GM21786 (cell line): ENCODE measurements at regions not wholly inside any gene's neighbourhood (a gene's known extent, or its start where the extent isn't known, plus 50 kb on each side); places are given as distances from the start of the nearest gene placed in this dataset.

ENCODE experiments used
- ATAC-seq: cut with Tn5 transposase; IDR thresholded peaks from one replicate; pipeline ENCODE4 v1.9.1; 2021; ENCODE audit not compliant: unreplicated experiment

GRCh38 chr5:68698025-68698940 lies 395.5 kb upstream of the SLC30A5 start:
- no peak for ATAC-seq

- peak; percentile 64 for ATAC-seq
Measured at GRCh38 chr5:68699966-68700365, 393.8 kb upstream of the SLC30A5 start.

- no peak for ATAC-seq
Measured at GRCh38 chr5:68707575-68707974, 386.2 kb upstream of the SLC30A5 start.

GRCh38 chr5:68708156-68708841 lies 385.5 kb upstream of the SLC30A5 start:
- no peak for ATAC-seq

GRCh38 chr5:68708842-68709170 lies 385.0 kb upstream of the SLC30A5 start:
- no peak for ATAC-seq

GRCh38 chr5:68709239-68709638 lies 384.6 kb upstream of the SLC30A5 start:
- no peak for ATAC-seq

- peak; percentile 53 for ATAC-seq
Measured at GRCh38 chr5:68710514-68710913, 383.3 kb upstream of the SLC30A5 start.

DNA sequence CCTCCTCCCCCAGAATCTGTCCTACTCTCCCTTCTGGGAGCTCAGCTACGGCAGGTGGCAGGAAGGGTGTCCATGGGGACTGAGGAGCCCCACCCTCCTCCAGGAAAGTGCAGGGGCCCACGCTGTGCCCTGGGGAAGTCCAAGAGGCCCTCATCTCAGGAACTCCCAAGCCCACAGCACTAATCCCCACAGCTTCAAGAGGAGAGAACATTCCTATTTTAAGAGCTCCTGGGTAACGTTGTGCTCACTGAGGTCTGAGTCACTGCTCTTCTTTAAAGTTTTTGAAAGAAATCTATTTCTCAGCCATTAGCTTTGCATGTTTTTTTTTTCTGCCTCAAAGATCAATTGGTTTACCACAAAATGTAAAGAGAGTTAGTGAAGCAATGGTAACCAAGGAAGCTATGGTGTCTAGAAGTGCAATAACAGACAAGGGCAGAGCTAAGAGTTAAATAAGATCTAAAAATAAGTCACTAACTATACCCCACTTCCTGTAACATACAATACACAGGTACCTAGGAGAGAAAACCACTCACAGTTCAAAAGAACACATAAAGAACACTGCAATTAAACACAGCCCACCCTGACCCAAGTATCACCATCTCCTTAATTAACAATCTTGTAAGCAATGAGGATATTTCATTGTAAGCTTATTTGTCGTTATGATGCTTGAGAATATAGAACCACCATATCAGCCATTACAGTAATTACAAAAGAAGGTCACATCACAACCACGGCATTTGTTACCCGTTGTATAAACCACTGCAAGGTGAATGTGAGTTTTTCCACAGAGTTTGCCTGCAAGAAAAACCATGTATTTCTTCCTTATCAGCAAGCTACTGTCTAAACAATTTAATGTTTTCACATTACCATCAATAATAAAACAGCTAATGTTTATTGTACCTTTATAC lies 382.3 kb upstream of the SLC30A5 start:
- ATAC-seq: peak; percentile 95

DNA sequence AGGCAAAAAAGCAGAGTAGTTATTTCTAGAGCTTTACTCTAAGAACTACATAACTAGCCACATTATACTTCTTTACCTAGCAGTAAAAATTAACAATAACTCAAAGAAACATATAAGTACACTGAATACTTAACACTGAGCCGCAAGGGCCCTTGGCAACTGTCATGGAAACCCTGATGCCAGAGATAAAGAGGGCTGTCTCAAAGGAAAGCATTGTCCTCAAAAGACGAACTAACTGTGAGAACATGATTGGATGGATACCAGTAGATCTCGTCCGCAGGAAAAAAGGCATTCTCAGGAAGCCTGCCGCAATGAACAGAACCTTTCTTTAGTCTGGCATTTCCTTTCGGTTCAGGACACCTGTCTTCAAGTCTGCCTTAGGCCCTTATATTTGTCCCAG lies 379.0 kb upstream of the SLC30A5 start:
- no peak for ATAC-seq

DNA sequence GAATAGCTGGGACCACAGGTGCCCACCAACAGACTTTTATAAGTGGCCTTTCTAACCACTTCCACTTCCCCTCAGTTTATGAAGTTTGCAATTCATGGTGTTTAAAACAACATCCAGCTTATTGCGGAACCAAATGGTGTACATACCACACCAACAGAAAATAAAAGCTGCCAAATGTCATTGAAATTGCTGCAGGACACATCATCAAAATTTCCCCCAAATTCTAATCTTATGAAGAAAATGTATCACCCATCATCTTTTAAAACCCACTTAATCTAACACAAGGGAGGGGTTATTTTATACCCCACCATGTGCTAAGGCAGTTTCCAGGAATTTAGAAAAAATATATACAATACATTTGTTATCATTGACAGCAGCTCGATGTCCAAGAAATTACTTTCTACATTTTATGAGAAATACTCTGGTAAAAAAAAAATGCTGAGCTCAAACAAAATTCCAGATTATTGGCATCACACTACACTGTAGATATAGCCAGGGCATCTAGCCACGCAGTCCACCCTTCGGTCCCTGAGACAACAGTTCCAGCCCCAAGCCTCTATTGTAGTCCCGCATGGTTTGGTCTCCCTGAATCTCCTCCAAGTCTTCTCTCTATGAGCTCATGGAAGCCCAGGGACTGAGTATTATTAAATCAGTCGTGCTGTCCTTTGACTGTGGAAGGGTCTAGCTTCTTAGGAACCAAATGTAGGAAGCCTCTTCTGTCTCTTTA lies 372.8 kb upstream of the SLC30A5 start:
- no peak for ATAC-seq

- no peak for ATAC-seq
Measured at GRCh38 chr5:68722357-68722756, 371.5 kb upstream of the SLC30A5 start.

DNA sequence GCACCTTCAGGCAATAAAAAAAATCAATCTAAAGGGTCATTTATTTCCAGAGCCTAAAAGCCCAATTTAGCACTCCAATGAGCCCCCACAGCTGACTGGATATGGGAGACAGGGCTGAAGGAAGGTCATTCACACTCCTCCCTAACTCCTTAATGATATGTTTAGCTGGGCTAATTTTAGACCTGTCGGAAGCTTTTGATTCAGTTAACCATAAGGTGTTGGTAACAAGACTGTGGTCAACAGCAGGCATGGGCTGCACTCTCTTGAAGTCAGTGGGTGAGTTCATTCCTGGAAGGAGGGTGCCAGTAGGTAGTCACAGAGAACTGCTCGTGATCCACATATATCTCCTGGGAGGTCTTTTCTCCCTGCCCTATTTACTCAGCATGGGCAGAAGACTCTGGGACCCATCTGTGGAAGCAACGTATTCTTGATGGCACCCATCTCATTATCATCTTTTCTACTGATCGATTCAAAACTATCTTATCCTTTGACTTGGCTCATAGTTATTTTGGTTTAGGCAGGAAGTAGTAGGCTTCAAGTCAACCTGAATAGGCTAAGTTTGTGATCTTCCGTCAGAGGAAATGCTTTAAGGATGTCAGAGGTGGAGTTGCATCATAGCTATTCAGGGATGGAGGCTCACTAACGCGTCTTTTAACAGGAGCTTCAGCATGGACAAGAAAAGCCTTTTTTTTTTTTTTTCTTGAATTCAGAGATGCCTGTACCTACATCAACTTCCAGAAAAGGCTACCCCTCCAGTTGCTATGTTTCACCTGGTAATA lies 367.7 kb upstream of the SLC30A5 start:
- ATAC-seq: no peak

DNA sequence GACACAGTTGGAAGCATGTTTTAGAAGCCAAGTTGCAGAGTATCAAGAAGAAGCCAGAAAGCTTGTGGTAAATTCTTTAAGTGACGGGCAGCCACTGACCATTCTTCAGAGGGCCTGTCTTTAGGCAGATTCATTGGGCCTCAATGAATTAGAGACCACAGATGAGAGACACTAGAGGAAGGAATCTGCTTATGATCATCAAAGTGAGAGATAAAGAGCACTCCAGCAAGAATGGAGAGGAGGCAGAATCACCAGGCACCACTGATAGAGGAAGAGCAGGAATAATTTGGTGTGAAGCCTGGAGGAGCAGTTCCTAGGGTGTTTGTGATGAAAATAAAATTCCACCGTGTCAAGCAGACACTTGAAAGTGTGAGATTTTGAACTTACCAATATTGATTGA lies 365.9 kb upstream of the SLC30A5 start:
- no peak for ATAC-seq

GRCh38 chr5:68729678-68730077 lies 364.1 kb upstream of the SLC30A5 start:
- no peak for ATAC-seq

DNA sequence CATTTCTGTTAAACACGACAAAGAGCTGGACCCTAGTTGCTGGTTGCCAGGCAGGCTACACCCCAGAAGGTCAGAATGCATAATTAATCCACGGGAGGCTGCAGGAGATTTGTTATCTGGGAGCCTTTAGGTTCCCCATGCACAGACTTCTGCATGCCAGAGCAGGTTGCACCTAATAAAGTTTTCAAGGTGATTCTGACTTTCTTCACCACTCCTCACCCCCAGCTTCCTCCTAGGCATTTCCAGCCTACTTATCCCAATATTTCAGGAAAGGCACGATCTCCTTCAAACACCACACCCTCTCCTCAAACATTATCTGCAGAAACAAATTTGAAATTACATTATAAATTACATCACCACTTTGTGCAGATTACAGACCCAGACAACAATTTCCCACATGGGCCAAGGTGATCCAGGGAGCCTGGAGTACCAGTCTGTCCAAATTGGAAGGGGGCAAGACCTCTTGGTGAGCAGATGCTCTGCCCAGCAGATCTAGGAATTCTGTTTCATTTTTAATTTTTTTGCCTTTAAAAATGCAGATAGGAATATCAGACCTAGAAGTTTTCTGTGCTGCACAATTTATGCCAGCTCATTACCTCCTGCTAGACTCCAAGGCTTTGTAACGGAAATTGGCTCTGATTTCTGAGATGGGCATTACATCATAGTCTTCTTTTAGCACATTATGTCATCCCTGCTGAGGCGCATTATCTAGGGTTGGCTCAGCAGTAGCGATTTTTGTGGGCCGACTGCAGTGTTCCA lies 363.4 kb upstream of the SLC30A5 start:
- no peak for ATAC-seq

- no peak for ATAC-seq
Measured at GRCh38 chr5:68730979-68731654, 362.7 kb upstream of the SLC30A5 start.

GRCh38 chr5:68732251-68732650 lies 361.6 kb upstream of the SLC30A5 start:
- no peak for ATAC-seq

DNA sequence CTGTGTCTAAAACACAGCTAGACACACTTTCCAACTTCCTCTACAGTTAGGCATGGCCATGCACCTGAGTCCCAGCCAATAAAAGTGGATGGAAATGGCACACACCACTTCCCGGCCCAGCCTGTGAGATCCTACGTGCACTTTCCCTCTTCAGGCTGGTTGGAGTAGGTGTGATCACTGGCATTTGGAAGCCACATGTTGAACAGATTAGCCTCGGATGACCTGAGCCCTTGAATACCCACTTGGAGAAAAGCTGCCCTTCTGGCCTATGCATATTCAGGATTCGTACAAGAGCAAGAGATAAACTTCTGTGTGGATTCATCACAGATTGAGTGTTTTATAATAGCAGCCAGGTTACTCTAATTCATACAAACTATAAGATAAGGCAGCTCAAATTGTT lies 359.0 kb upstream of the SLC30A5 start:
- ATAC-seq: no peak

GRCh38 chr5:68738236-68738635 lies 355.6 kb upstream of the SLC30A5 start:
- ATAC-seq: no peak
